Sigmoid colon (tissue), 4 donors: ENCODE measurements at regions not wholly inside any gene's neighbourhood (a gene's known extent, or its start where the extent isn't known, plus 50 kb on each side); places are given as distances from the start of the nearest gene placed in this dataset.

ENCODE experiments used
- CTCF ChIP-seq, 4 experiments: fragments of 450-650 bp in 3 of 4; fragments of 200-600 bp in 1 of 4; IDR thresholded peaks; one replicate each; pipeline ENCODE4 v1.5.1; 2016 to 2019; ENCODE audit warnings: antibody characterized with exemption in 4 of 4, mild to moderate bottlenecking in 3 of 4, moderate library complexity in 2 of 4
- EP300 ChIP-seq, 4 donors: sonication (generic); formaldehyde crosslinking; IDR thresholded peaks; one replicate each; pipeline ENCODE4 v1.6.1; 2017; ENCODE audit warnings: antibody characterized with exemption in 4 of 4
- POLR2A ChIP-seq, 2 donors: fragments of 450-650 bp; IDR thresholded peaks; one replicate each; pipeline ENCODE4 v1.6.1; 2016; ENCODE audit warnings: antibody characterized with exemption in 2 of 2, mild to moderate bottlenecking in 2 of 2, moderate library complexity in 2 of 2
- POLR2AphosphoS5 ChIP-seq, 4 donors: sonication (generic); formaldehyde crosslinking; IDR thresholded peaks; one replicate each; pipeline ENCODE4 v1.6.1; 2017; ENCODE audit warnings: antibody characterized with exemption in 4 of 4

DNA sequence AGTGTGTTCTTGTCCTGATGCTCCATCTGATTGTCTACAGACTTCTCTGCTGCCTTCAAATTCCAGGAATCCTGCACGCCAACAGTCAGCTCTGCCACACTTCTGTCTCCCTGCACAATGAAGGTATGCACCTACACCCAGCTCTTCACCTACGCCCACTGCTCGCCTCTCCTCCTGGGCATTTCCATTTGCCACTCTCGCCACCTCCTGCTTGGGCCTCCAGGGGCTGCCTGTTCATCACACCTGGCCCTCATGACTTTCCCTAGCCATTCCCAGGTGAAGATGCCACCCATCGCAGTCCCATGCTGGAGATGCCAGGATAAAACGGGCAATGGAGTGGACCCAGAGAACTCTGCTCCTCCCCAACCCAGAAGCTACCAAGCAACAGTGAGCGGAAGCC, 96.5 kb upstream of the ATP1A1 start:
- TF ChIP-seq CTCF (IDR thresholded peaks at IDR 0.05) (no peak), EP300 (IDR thresholded peaks at IDR 0.05) (no peak), POLR2A (IDR thresholded peaks at IDR 0.05) (no peak), POLR2AphosphoS5 (IDR thresholded peaks at IDR 0.05) (no peak)
